Loucy (cell line): ENCODE measurements at regions not wholly inside any gene's neighbourhood (a gene's known extent, or its start where the extent isn't known, plus 50 kb on each side); places are given as distances from the start of the nearest gene placed in this dataset.

ENCODE experiments used
- H2AFZ ChIP-seq: fragments of 200-600 bp; sonication (generic); 2 replicates; pipeline ENCODE4 v1.6.0; 2016; ENCODE audit warnings: antibody characterized with exemption, mild to moderate bottlenecking, low read length, moderate library complexity
- H3F3A ChIP-seq: fragments of 200-600 bp; 2 replicates; pipeline ENCODE4 v1.6.0; 2016; ENCODE audit warnings: antibody characterized with exemption, low read depth, mild to moderate bottlenecking
- H3K27me3 ChIP-seq: fragments of 200-600 bp; sonication (generic); 2 replicates; pipeline ENCODE4 v1.6.1; 2014; ENCODE audit warnings: low read length, mild to moderate bottlenecking; ENCODE audit not compliant: insufficient read depth, poor library complexity, severe bottlenecking
- H3K36me3 ChIP-seq: fragments of 200-600 bp; sonication (generic); 2 replicates; pipeline ENCODE4 v1.6.1; 2016; ENCODE audit warnings: low read length; ENCODE audit not compliant: insufficient read depth
- H3K4me1 ChIP-seq: fragments of 200-600 bp; sonication (generic); 2 replicates; pipeline ENCODE4 v1.5.1; 2014; ENCODE audit warnings: low read length, mild to moderate bottlenecking; ENCODE audit not compliant: insufficient read depth, poor library complexity, severe bottlenecking
- H3K4me2 ChIP-seq: fragments of 200-600 bp; sonication (generic); 2 replicates; pipeline ENCODE4 v1.6.0; 2014; ENCODE audit warnings: antibody characterized with exemption, low read length, low read depth, mild to moderate bottlenecking; ENCODE audit not compliant: poor library complexity, severe bottlenecking
- H3K4me3 ChIP-seq: fragments of 200-600 bp; sonication (generic); 2 replicates; pipeline ENCODE4 v1.5.1; 2014; ENCODE audit warnings: low read length, mild to moderate bottlenecking, mixed read lengths; ENCODE audit not compliant: poor library complexity, severe bottlenecking
- H3K79me2 ChIP-seq: fragments of 200-600 bp; sonication (generic); 2 replicates; pipeline ENCODE4 v1.6.1; 2014; ENCODE audit warnings: low read length; ENCODE audit not compliant: insufficient read depth
- H3K9ac ChIP-seq: fragments of 200-600 bp; sonication (generic); 2 replicates; pipeline ENCODE4 v1.6.0; 2014; ENCODE audit warnings: mild to moderate bottlenecking, low read depth, low read length, moderate library complexity; ENCODE audit not compliant: poor library complexity, severe bottlenecking
- H3K9me2 ChIP-seq: fragments of 200-600 bp; sonication (generic); replicated peaks from 2 replicates; pipeline ENCODE4 v1.6.1; 2016; ENCODE audit warnings: low read depth, low read length, mixed read lengths
- H3K9me3 ChIP-seq: fragments of 200-600 bp; sonication (generic); 2 replicates; pipeline ENCODE4 v1.6.1; 2014; ENCODE audit warnings: mild to moderate bottlenecking, antibody characterized with exemption, low read length, low read depth; ENCODE audit not compliant: insufficient read depth
- H4K20me1 ChIP-seq: fragments of 200-600 bp; sonication (generic); 2 replicates; pipeline ENCODE4 v1.6.0; 2014; ENCODE audit warnings: antibody characterized with exemption, low read length, mild to moderate bottlenecking; ENCODE audit not compliant: insufficient read depth, poor library complexity, severe bottlenecking
- CTCF ChIP-seq: fragments of 200-600 bp; sonication (generic); conservative IDR thresholded peaks from 2 replicates; pipeline ENCODE4 v1.5.1; 2014; ENCODE audit warnings: mild to moderate bottlenecking, antibody characterized with exemption, low read length
- EZH2phosphoT487 ChIP-seq: fragments of 200-600 bp; IDR thresholded peaks from 2 replicates; pipeline ENCODE4 v1.6.1; 2018; ENCODE audit warnings: antibody characterized with exemption, mild to moderate bottlenecking, moderate library complexity, borderline replicate concordance

GRCh38 chr4:62130230-62130629, 930.1 kb downstream of the ADGRL3 start:
- Histone ChIP-seq H2AFZ (no peak overlapping the region), H3K36me3 (no peaks in the 10 kb centered on the region), H3K9me3 (no peaks in the 10 kb centered on the region), H3K4me1 (no peaks in the 10 kb centered on the region), H3K9me2 (no peaks in the 10 kb centered on the region), H4K20me1 (no peaks in the 10 kb centered on the region), H3K4me2 (no peak overlapping the region), H3K27me3 (no peaks in the 10 kb centered on the region), H3K79me2 (no peaks in the 10 kb centered on the region), H3F3A (no peaks in the 10 kb centered on the region), H3K9ac (no peak overlapping the region), H3K4me3 (no peak overlapping the region)
- TF ChIP-seq EZH2phosphoT487 (no peak), CTCF (no peak)
